Naive thymus-derived CD4-positive, alpha-beta T cell (primary cell): ENCODE measurements at regions not wholly inside any gene's neighbourhood (a gene's known extent, or its start where the extent isn't known, plus 50 kb on each side); places are given as distances from the start of the nearest gene placed in this dataset.

Experiments used
- ATAC-seq: fragments of 150-1000 bp; cut with Tn5 transposase; 2 replicates; pipeline ENCODE4 v1.10.0; 2021; ENCODE audit warnings: mild to moderate bottlenecking, moderate library complexity
- CTCF ChIA-PET: fragments of 350-600 bp; sonication (Branson Sonifier 250); formaldehyde crosslinking; loops from one replicate; lab custom pipeline; 2021; ENCODE audit warnings: antibody characterized with exemption; lab: Charles Lee
- POLR2A ChIA-PET: fragments of 350-600 bp; sonication (Branson Sonifier 250); formaldehyde crosslinking; loops from one replicate; lab custom pipeline; 2021; ENCODE audit warnings: antibody characterized with exemption, inconsistent platforms; lab: Charles Lee
- DNase-seq, 9 donors: peaks; one replicate each; pipeline versions ENCODE4 v3.0.0 to v3.0.0-alpha.2; 2020 to 2022; ENCODE audit warnings: mixed read lengths in 1 of 9
- H3K27ac ChIP-seq: one replicate; pipeline ENCODE4 v1.7.0; 2013; ENCODE audit warnings: mild to moderate bottlenecking, low read depth, low read length, moderate library complexity
- H3K27me3 ChIP-seq, 2 donors: one replicate each; pipeline ENCODE4 v1.7.0; 2013; ENCODE audit warnings: low read length in 2 of 2, mild to moderate bottlenecking in 2 of 2, moderate library complexity in 2 of 2; ENCODE audit not compliant: control insufficient read depth in 2 of 2, insufficient read depth in 2 of 2
- H3K36me3 ChIP-seq, 3 experiments: 1 replicate in 2 of 3; 2 replicates in 1 of 3; pipeline ENCODE4 v1.7.0; 2013; ENCODE audit warnings: low read length in 3 of 3, mild to moderate bottlenecking in 3 of 3, moderate library complexity in 1 of 3; ENCODE audit not compliant: insufficient read depth in 3 of 3, control insufficient read depth in 2 of 3
- H3K4me1 ChIP-seq, 2 donors: one replicate each; pipeline ENCODE4 v1.7.0; 2013; ENCODE audit warnings: low read length in 2 of 2, mild to moderate bottlenecking in 2 of 2, moderate library complexity in 1 of 2; ENCODE audit not compliant: control insufficient read depth in 2 of 2, insufficient read depth in 2 of 2
- H3K4me3 ChIP-seq: 2 replicates; pipeline ENCODE4 v1.7.0; 2013; ENCODE audit warnings: mild to moderate bottlenecking, low read length
- H3K9me3 ChIP-seq, 3 experiments: 1 replicate in 2 of 3; 2 replicates in 1 of 3; pipeline ENCODE4 v1.7.0; 2013; ENCODE audit warnings: low read length in 3 of 3; ENCODE audit not compliant: control insufficient read depth in 2 of 3
- H3K27ac Mint-ChIP-seq, 9 donors: one replicate each; pipeline ENCODE4 v1.8.0; 2020 to 2022; ENCODE audit warnings: mixed read lengths in 9 of 9, mild to moderate bottlenecking in 8 of 9, moderate library complexity in 5 of 9, inconsistent platforms in 2 of 9
- H3K27me3 Mint-ChIP-seq, 5 donors: one replicate each; pipeline ENCODE4 v1.8.0; 2021 to 2022; ENCODE audit warnings: mixed read lengths in 5 of 5, mild to moderate bottlenecking in 1 of 5
- H3K36me3 Mint-ChIP-seq, 5 donors: one replicate each; pipeline ENCODE4 v1.8.0; 2020 to 2022; ENCODE audit warnings: mixed read lengths in 5 of 5, mild to moderate bottlenecking in 3 of 5, inconsistent platforms in 1 of 5
- H3K4me1 Mint-ChIP-seq, 7 donors: one replicate each; pipeline ENCODE4 v1.8.0; 2020 to 2022; ENCODE audit warnings: mixed read lengths in 7 of 7, mild to moderate bottlenecking in 3 of 7, inconsistent platforms in 1 of 7
- H3K4me3 Mint-ChIP-seq, 10 donors: one replicate each; pipeline ENCODE4 v1.8.0; 2020 to 2022; ENCODE audit warnings: mild to moderate bottlenecking in 10 of 10, mixed read lengths in 10 of 10, moderate library complexity in 6 of 10, inconsistent platforms in 2 of 10
- H3K9me3 Mint-ChIP-seq, 11 donors: one replicate each; pipeline ENCODE4 v1.8.0; 2020 to 2022; ENCODE audit warnings: mixed read lengths in 11 of 11, mild to moderate bottlenecking in 4 of 11, inconsistent platforms in 1 of 11, moderate library complexity in 1 of 11
- intact Hi-C, 2 donors: fragments of 100-400 bp; cut with micrococcal nuclease; formaldehyde crosslinking; loops; one replicate each; pipeline ENCODE4 v1.15.1; 2023

- Histone ChIP-seq H3K27me3 (no peaks in the 10 kb centered on the region), H3K4me1 (no peaks in the 10 kb centered on the region), H3K9me3 (peaks cover 0 to 5% (median 0%) of the 10 kb centered on the region in 3 experiments), H3K36me3 (no peaks in the 10 kb centered on the region), H3K27ac (no peak overlapping the region), H3K4me3 (no peak overlapping the region)
- H3K27me3 Mint-ChIP-seq: no peaks in the 10 kb centered on the region
- ATAC-seq (no peak), DNase-seq (no peak)
- peak overlapping the region in 2 of 9 donors; percentile 16 to 38 for H3K27ac Mint-ChIP-seq
- H3K4me1 Mint-ChIP-seq: peaks cover 0 to 1% (median 0%) of the 10 kb centered on the region in 7 donors
- ChIA-PET POLR2A (no interaction called here), CTCF (no interaction called here)
- H3K9me3 Mint-ChIP-seq: peaks cover 5 to 24% (median 17%) of the 10 kb centered on the region in 11 donors
- H3K4me3 Mint-ChIP-seq: no peak overlapping the region
- peaks cover 0 to 16% (median 12%) of the 10 kb centered on the region in 5 donors for H3K36me3 Mint-ChIP-seq
- intact Hi-C loops: no loop called here
Observed at GRCh38 chr6:142500250-142500786, 198.5 kb downstream of the ADGRG6 start.

DNA sequence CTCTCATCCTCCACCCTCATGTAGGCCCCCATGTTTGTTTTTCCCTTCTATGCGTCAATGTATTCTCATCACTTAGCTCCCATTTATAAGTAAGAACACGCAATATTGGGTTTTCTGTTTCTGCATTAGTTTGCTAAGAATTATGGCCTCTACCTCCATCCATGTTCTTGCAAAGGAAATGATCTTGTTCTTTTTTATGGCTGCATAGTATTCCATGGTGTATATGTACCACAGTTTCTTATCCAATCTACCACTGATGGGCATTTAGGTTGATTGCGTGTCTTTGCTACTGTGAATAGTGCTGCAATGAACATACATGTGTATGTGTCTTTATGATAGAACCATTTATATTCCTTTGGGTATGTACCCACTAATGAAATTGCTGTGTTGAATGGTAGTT is 200.0 kb downstream of the ADGRG6 start:
- Mint-ChIP-seq H3K4me1 (peaks cover 0 to 1% (median 0%) of the 10 kb centered on the region in 7 donors), H3K4me3 (no peak overlapping the region), H3K27me3 (no peaks in the 10 kb centered on the region), H3K27ac (no peak overlapping the region), H3K36me3 (peaks cover 0 to 16% (median 13%) of the 10 kb centered on the region in 5 donors), H3K9me3 (peaks cover 5 to 24% (median 16%) of the 10 kb centered on the region in 11 donors)
- Histone ChIP-seq H3K4me1 (no peaks in the 10 kb centered on the region), H3K27ac (no peak overlapping the region), H3K4me3 (no peak overlapping the region), H3K36me3 (no peaks in the 10 kb centered on the region), H3K27me3 (no peaks in the 10 kb centered on the region), H3K9me3 (peaks cover 0 to 5% (median 0%) of the 10 kb centered on the region in 3 experiments)
- intact Hi-C loops: no loop called here
- DNase-seq (no peak), ATAC-seq (no peak)
- ChIA-PET POLR2A (no interaction called here), CTCF (no interaction called here)

GRCh38 chr6:142507065-142507464 is 205.3 kb downstream of the ADGRG6 start:
- intact Hi-C loops: no loop called here
- ATAC-seq (no peak), DNase-seq (no peak)
- H3K27ac Mint-ChIP-seq: no peak overlapping the region
- ChIA-PET CTCF (no interaction called here), POLR2A (no interaction called here)
- no peaks in the 10 kb centered on the region for H3K27me3 Mint-ChIP-seq
- peaks cover 0 to 21% (median 9%) of the 10 kb centered on the region in 5 donors for H3K36me3 Mint-ChIP-seq
- Histone ChIP-seq H3K27me3 (no peaks in the 10 kb centered on the region), H3K36me3 (no peaks in the 10 kb centered on the region), H3K4me3 (no peak overlapping the region), H3K9me3 (peaks cover 0 to 5% (median 0%) of the 10 kb centered on the region in 3 experiments), H3K4me1 (no peaks in the 10 kb centered on the region), H3K27ac (no peak overlapping the region)
- peaks cover 3 to 26% (median 15%) of the 10 kb centered on the region in 11 donors for H3K9me3 Mint-ChIP-seq
- H3K4me3 Mint-ChIP-seq: no peak overlapping the region
- H3K4me1 Mint-ChIP-seq: peaks cover 0 to 1% (median 0%) of the 10 kb centered on the region in 7 donors

DNA sequence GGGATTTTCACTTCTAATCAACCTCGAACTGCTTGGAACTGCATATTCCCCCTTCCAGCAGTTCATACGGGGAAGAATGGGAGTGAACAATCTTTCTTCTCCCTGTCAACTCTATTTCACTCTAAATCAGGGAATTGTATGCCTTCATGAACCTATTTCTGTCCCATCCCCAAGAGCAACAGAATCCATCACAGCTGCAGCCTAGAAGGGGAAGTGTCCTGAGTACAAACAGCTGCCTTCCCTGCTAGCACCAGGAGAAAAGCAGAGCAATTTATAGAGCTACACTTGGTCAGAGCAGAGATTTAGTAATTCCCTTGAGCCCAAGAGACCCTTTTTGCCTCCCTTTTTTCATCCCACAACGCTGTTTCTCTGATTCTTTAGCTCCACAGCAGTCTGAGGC is 208.4 kb downstream of the ADGRG6 start:
- no peaks in the 10 kb centered on the region for H3K27me3 ChIP-seq
- Mint-ChIP-seq H3K4me3 (no peak overlapping the region), H3K36me3 (peaks cover 0 to 11% (median 5%) of the 10 kb centered on the region in 5 donors), H3K9me3 (peaks cover 0 to 24% (median 4%) of the 10 kb centered on the region in 11 donors), H3K27ac (peak overlapping the region in 1 of 9 donors; percentile 17), H3K4me1 (peaks cover 0 to 2% (median 0%) of the 10 kb centered on the region in 7 donors), H3K27me3 (no peaks in the 10 kb centered on the region)
- no peak overlapping the region for H3K4me3 ChIP-seq
- intact Hi-C loops: no loop called here
- DNase-seq: no peak
- ChIA-PET POLR2A (no interaction called here), CTCF (no interaction called here)
- H3K36me3 ChIP-seq: no peaks in the 10 kb centered on the region
- H3K27ac ChIP-seq: no peak overlapping the region
- ATAC-seq: no peak
- no peaks in the 10 kb centered on the region for H3K4me1 ChIP-seq
- H3K9me3 ChIP-seq: no peaks in the 10 kb centered on the region

GRCh38 chr6:142518126-142518525 is 216.3 kb downstream of the ADGRG6 start:
- H3K4me3 Mint-ChIP-seq: no peak overlapping the region
- DNase-seq: no peak
- H3K27ac Mint-ChIP-seq: peak overlapping the region in 1 of 9 donors; percentile 22
- Histone ChIP-seq H3K9me3 (no peaks in the 10 kb centered on the region), H3K4me1 (no peaks in the 10 kb centered on the region), H3K27ac (no peak overlapping the region), H3K36me3 (no peaks in the 10 kb centered on the region), H3K4me3 (no peak overlapping the region), H3K27me3 (no peaks in the 10 kb centered on the region)
- ChIA-PET CTCF (no interaction called here), POLR2A (no interaction called here)
- intact Hi-C loops: no loop called here
- H3K4me1 Mint-ChIP-seq: peaks cover 0 to 28% (median 13%) of the 10 kb centered on the region in 7 donors
- peaks cover 0 to 35% (median 10%) of the 10 kb centered on the region in 11 donors for H3K9me3 Mint-ChIP-seq
- ATAC-seq: no peak
- peaks cover 0 to 10% (median 3%) of the 10 kb centered on the region in 5 donors for H3K36me3 Mint-ChIP-seq
- H3K27me3 Mint-ChIP-seq: no peaks in the 10 kb centered on the region

DNA sequence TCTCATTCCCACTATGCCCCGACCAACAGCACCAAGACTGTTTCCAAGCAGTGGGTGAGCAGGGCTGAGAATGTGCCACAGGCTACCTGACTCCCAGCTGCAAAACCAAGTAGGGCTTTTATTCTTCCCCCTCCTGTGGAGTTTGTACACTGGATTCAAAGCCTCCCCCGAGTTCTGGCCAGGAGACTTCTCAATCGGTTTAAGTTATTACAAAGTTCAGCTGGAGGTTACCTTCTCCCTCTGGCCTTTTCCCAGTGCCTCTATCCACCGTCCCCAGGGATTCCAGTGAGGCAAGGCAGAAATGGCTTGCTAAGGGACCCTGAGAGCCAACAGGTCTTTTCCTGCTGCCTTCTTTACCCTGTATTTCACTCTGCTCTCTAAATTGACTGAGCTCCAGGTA is 217.0 kb downstream of the ADGRG6 start:
- CTCF ChIA-PET: no interaction called here
- Mint-ChIP-seq H3K4me1 (peaks cover 0 to 28% (median 13%) of the 10 kb centered on the region in 7 donors), H3K27me3 (no peaks in the 10 kb centered on the region), H3K27ac (no peak overlapping the region), H3K4me3 (no peak overlapping the region), H3K9me3 (peaks cover 0 to 29% (median 10%) of the 10 kb centered on the region in 11 donors), H3K36me3 (peaks cover 0 to 8% (median 3%) of the 10 kb centered on the region in 5 donors)
- Histone ChIP-seq H3K9me3 (no peaks in the 10 kb centered on the region), H3K36me3 (no peaks in the 10 kb centered on the region), H3K27ac (no peak overlapping the region), H3K4me3 (no peak overlapping the region), H3K4me1 (no peaks in the 10 kb centered on the region), H3K27me3 (no peaks in the 10 kb centered on the region)
- POLR2A ChIA-PET: no interaction called here
- DNase-seq (no peak), ATAC-seq (no peak)
- intact Hi-C loops: no loop called here

GRCh38 chr6:142521791-142522190 is 220.0 kb downstream of the ADGRG6 start:
- Mint-ChIP-seq H3K27ac (peak overlapping the region in 1 of 9 donors; percentile 18), H3K4me1 (peaks cover 0 to 20% (median 6%) of the 10 kb centered on the region in 7 donors), H3K4me3 (no peak overlapping the region), H3K9me3 (peaks cover 0 to 8% (median 2%) of the 10 kb centered on the region in 11 donors), H3K27me3 (peaks cover 0 to 4% (median 0%) of the 10 kb centered on the region in 5 donors), H3K36me3 (no peaks in the 10 kb centered on the region)
- Histone ChIP-seq H3K4me3 (no peak overlapping the region), H3K36me3 (no peaks in the 10 kb centered on the region), H3K4me1 (no peaks in the 10 kb centered on the region), H3K9me3 (no peaks in the 10 kb centered on the region), H3K27me3 (no peaks in the 10 kb centered on the region), H3K27ac (no peak overlapping the region)
- POLR2A ChIA-PET: no interaction called here
- intact Hi-C loops: no loop called here
- CTCF ChIA-PET: no interaction called here
- no peak for ATAC-seq
- DNase-seq: no peak
